NB4 (cell line): ENCODE measurements at regions not wholly inside any gene's neighbourhood (a gene's known extent, or its start where the extent isn't known, plus 50 kb on each side); places are given as distances from the start of the nearest gene placed in this dataset.
"Not testable (repeated sequence)": the region's sequence is repeated elsewhere in the genome, so short reads cannot be mapped to it uniquely, and the experiment has no call there.

Experiments
- DNase-seq: peaks from one replicate; pipeline ENCODE4 v3.0.0; 2010; ENCODE audit warnings: low read depth
- H3K4me3 ChIP-seq: one replicate; pipeline ENCODE4 v1.5.1; 2011; ENCODE audit warnings: mild to moderate bottlenecking, low read depth, low read length, moderate library complexity
- MYC ChIP-seq: IDR thresholded peaks from 2 replicates; pipeline ENCODE4 v1.6.1; 2011; ENCODE audit warnings: low read depth, low read length
- POLR2A ChIP-seq: IDR thresholded peaks from 2 replicates; pipeline ENCODE4 v1.6.1; 2011; ENCODE audit warnings: mild to moderate bottlenecking; ENCODE audit not compliant: insufficient read length; ENCODE audit errors: extremely low read depth
- TF ChIP-seq, protein P1 (sequence below): IDR thresholded peaks from one replicate; pipeline ENCODE4 v1.5.1; 2012; ENCODE audit warnings: low read depth, low read length
- TF ChIP-seq, protein P2 (sequence below): IDR thresholded peaks from 2 replicates; pipeline ENCODE4 v1.6.1; 2011; ENCODE audit warnings: low read depth, low read length

DNA sequence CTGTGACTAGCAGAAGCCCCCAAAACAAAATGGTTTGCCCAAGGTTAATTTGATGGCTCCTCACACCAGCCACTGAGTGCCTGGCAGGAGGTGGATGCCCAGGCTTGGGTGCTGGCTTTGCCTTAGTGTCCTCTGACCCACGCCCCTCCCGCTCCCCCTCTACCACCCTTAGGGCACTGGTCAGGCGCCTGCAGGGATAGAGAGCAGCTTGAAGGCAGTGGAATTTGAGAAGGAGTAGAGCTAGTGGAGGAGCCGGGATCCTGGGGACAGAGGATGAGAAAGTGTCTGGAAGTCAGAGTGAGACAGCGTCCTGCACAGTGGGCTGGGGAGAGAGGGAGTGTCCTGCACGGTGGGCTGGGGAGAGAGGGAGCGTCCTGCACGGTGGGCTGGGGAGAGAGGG is 139.4 kb downstream of the DNAJB6 start:
- TF ChIP-seq, protein P1, sequence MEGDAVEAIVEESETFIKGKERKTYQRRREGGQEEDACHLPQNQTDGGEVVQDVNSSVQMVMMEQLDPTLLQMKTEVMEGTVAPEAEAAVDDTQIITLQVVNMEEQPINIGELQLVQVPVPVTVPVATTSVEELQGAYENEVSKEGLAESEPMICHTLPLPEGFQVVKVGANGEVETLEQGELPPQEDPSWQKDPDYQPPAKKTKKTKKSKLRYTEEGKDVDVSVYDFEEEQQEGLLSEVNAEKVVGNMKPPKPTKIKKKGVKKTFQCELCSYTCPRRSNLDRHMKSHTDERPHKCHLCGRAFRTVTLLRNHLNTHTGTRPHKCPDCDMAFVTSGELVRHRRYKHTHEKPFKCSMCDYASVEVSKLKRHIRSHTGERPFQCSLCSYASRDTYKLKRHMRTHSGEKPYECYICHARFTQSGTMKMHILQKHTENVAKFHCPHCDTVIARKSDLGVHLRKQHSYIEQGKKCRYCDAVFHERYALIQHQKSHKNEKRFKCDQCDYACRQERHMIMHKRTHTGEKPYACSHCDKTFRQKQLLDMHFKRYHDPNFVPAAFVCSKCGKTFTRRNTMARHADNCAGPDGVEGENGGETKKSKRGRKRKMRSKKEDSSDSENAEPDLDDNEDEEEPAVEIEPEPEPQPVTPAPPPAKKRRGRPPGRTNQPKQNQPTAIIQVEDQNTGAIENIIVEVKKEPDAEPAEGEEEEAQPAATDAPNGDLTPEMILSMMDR: no peak
- TF ChIP-seq MYC (no peak), POLR2A (no peak)
- TF ChIP-seq, protein P2, sequence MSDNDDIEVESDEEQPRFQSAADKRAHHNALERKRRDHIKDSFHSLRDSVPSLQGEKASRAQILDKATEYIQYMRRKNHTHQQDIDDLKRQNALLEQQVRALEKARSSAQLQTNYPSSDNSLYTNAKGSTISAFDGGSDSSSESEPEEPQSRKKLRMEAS: no peak
- no peak for DNase-seq
- H3K4me3 ChIP-seq: no peak overlapping the region

DNA sequence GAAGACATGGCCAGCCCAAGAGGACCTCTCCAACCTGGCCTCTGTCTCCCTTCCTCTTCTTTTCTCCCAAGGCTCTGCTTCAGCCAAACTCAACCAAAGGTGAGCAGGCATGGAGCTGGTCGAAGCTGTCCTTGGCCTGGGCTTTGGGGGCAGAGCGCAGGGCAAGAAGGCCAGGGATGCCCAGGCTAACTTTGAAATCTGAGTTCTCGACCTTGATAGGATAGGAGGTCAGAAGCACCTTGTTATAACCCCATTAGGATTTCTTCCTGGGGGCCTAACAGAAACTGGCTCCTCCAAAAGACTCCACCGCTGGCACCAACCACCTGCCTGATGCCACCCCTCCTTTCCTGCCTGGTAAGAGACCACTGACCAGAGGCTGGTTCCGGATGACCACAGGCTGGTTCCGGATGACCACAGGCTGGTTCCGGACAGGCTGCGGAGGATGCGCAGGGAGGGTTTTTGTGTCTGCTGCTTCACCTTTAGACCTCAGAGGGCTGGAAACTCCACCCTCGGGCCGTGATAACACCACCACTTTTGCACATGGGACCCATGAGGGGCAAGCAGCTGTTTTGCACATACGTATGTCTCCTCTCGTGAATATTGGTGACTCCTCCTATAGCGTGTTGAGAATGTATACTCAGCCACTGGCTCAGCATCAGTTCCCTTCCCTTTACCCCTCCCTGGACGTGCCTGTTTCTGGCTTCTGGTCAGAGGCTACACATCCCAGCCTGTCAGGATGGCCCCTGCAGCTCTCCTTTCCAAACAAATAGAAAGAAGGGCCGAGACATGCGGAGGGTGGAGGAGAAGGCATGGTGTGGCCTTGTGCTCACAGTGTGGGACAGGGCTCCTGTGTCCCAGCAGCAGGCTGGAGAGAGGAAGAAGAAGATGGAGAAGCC is 140.1 kb downstream of the DNAJB6 start:
- H3K4me3 ChIP-seq: no peak overlapping the region
- no peak for DNase-seq
- no peak for TF ChIP-seq POLR2A
- TF ChIP-seq MYC: no peak
- TF ChIP-seq, protein P2: no peak
- TF ChIP-seq, protein P1: no peak

DNA sequence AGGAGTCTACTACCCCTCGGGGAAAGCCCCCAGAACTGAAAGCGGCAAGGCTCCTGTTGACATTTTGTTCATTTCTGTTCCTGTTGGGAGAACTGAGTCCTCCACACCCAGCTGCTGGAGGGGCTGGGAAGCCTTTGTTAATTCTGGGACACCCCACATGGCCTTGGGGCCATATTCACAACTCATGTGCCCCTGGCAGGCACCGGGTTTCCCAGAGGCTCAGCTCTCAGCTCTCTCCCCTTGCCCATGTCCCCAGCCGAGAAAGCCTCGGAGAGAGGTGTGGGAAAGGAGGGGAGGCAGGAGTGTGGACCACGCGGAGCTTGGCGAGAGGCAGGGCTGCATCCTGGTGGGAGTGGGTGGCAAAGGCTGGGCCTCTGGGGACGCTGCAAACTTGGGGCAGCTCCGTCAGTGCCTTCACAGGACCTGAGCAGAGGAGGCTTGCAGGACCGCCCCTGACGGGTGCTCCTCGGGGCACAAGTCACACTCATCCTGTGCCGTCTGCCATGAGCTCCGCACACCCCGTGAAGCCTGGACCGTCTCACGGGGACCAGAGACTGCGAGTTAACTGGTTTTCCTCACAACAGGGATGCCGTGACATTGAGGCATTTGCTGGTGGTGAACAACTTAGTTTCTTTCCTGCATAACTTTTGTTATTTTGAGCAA is 140.9 kb downstream of the DNAJB6 start:
- no peak for DNase-seq
- TF ChIP-seq, protein P2: no peak
- no peak for TF ChIP-seq POLR2A
- no peak for TF ChIP-seq MYC
- TF ChIP-seq, protein P1: no peak
- no peak overlapping the region for H3K4me3 ChIP-seq

DNA sequence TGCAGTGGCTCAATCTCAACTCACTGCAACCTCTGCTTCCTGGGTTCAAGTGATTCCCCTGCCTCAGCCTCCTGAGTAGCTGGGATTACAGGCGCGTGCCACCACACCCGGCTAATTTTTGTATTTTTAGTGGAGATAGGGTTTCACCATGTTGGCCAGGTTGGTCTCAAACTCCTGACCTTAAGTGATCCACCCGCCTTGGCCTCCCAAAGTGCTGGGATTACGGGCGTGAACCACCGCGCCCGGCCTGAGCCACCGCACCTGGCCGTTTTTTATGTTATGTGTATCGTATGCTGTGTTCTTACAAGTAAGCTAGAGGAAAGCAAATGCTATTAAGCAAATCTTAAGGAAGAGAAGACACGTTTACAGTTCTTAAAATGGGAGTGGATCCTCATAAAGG is 141.8 kb downstream of the DNAJB6 start:
- H3K4me3 ChIP-seq, DNase-seq: not testable (repeated sequence)

DNA sequence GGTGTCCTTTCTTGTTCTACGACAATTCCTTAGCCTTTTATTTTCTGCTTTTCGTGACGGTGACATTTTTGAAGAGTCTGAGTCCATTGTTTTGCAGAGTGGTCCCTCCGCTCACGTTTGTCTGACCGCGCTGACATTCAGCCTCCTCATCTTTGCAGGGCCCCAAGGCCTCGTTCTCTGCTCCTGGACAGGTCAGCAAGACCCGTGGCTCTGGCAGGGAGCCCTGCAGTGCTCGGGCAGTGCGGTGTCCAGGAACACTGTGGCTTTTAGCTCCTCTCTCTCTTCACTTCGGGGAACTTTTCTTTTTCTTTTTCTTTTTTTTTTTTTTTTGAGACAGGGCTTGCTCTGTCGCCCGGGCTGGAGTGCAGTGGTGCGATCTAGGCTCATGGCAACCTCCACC is 142.5 kb downstream of the DNAJB6 start:
- DNase-seq: no peak

More for the DNA sequence above, 142.5 kb downstream of the DNAJB6 start:
- TF ChIP-seq POLR2A: no peak
- no peak for TF ChIP-seq MYC
- TF ChIP-seq, protein P1: no peak
- TF ChIP-seq, protein P2: no peak
- H3K4me3 ChIP-seq: no peak overlapping the region
